NOMO-1 treated with DMSO at 0.1 percent for 48 hours (cell line): ENCODE measurements at regions not wholly inside any gene's neighbourhood (a gene's known extent, or its start where the extent isn't known, plus 50 kb on each side); places are given as distances from the start of the nearest gene placed in this dataset.

ENCODE experiments used
- DNase-seq: peaks from one replicate; lab custom pipeline; 2025; ENCODE audit not compliant: unreplicated experiment; lab: John Stamatoyannopoulos, UW

DNA sequence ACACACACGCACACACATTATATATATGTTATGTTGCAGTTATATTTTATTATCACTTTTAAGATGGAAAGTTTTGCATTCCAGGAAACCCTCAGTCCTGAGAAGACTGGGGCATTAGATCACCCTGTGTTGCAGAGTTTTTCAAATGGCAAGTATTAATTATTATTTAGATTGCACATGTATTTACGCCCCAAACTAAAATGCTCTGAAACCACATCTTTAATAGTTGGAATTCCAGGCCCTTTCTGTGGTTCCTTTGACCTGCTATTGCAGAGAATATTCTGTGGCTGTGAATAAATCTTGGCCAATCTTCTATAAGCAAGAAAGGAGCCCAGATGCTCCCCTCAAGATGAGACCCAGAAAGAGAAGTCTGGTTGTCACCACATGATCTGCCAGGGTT lies 427.0 kb upstream of the TNP1 start:
- no peak for DNase-seq

DNA sequence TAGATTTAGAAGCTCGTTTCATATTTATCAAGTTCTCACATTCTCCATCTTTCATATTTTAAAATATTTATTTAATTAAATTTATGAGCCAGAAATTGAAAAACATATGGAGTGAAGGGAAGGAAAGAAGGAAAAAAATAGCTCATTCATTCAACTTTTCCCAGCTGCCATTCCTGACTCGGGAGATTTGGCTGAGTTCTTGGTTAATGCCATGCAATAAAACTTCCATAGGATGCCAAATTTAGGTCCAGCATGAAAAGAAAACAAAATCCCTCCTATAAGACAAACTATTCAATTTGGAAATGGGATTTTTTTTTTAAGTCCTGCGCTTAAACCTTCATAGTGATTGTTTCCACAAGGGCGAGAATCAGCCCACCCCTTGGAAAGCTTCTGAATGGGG lies 426.1 kb upstream of the TNP1 start:
- DNase-seq = no peak

DNA sequence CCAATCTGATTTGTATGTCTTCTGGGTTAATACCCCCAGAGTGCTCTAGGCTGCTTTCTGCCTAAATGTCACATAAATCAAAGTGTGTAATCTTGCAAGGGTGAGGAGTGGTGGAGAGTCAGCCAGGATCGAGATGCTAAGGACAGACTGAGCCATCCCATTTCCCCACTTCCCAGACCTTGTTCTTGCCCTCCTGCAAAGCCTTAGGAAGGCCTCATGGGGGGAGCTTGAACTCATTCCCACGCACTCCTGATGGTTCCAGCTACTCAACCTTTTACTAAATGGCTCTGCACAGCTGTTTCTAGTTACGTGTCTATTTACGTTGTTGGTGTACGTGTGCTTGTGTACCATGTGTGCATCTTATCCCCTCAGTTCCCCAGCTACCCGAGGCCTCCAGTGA lies 423.6 kb upstream of the TNP1 start:
- DNase-seq = no peak

DNA sequence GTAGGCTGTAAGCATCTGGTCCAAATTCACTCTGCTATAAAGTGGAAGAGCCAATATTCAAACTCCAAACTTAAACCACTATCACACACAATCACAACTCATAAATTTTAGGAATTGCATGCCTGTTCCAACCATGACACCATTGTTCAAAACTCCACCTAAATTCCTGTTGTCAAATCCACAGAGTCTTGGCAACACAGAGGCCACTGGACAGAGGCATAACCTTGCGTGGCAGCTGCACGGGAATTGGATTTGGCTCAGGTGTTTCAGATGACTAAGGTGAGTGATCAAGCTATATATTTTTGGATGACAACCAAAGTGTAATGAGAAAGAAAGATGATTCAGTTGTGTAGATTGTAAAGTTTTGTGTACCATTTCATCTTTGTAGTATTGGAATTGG lies 422.7 kb upstream of the TNP1 start:
- no peak for DNase-seq

DNA sequence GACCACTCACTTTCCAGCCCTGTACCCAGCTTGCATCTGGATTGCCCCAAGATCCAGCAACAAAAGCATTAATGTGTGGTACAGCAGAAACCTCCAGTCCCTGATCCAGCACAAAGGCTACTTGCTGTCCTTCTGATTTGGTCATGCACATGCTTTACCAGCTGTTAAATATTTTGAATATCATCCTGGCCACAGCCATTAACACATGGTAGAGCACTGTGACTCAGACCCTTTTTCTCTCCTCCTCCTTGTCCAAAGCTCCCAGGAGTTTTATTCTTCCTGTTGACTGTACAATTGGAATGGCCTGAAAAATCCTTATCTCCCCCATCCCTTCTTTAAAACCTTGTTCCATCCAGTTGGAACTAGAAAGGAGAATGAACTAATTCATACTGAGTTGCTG lies 419.7 kb upstream of the TNP1 start:
- DNase-seq = no peak

DNA sequence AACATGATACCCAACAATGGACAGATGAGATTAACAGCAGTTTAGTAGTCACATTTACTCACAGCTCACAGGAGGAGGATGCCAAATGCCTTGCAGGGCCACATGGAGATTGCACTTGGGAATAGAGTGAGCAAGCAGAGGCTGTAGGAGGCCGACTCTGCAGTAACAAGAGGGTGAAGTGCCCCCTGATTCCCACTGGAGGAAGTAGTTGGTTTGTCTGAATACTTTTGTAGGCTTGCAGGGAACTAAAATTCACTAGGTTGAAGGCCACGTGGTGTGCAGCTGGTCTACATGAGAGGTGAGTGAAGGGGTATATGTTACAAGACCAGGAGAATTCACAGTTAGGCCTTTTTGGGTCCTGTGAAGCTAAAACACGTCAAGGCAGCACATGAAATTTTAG lies 419.3 kb upstream of the TNP1 start:
- no peak for DNase-seq

DNA sequence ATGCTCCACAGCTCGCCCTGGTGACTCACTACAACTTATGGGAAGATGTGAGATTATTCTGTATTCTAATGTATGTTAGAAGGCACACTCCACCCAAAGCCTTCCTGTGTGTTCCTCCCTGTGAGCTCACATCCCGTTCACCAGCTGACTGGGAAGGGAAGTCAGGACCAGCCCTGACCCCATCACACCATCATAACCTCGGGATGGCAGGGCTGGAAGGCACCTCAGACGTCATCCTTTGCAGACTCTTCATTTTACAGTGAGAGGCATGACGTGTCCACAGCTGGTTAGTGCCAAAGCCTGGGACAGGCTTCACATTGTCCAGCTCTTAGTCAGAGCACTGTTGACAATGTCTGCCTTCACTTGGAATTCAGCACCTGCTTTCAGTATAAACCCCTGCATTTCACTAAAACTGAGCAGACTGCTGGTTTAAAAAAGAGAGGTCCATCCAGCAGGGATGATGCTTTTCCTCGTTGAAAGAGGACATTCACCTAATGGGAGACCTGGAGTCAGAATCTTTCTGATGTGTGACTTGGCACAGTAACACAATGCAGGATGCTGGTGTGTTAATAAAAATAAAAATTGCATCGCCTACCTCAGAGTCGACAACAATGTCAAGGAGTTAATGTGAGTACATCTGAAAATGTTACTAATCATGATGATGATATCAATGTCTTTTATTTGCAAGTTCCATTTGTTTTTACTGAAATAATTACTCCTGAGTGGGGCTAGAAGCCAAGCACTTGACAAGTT lies 418.0 kb upstream of the TNP1 start:
- DNase-seq = no peak

DNA sequence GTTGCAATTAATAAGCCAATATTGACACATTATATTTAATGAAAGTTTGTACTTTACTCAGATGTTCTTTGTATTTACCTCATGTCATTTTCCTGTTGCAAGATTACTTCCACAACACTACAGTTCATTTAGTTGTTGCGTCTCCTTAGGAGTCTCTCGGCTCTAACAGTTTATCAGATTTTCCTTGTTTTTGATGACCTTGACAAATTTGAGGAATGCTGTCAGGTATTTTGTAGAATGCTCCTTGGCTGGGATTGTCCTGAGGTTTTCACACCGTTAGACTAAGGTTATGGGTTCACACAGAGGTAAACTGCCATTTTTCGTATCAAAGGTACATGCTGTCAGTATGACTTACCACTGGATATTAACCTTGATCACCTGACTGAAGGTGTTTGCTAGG lies 416.6 kb upstream of the TNP1 start:
- DNase-seq = no peak

DNA sequence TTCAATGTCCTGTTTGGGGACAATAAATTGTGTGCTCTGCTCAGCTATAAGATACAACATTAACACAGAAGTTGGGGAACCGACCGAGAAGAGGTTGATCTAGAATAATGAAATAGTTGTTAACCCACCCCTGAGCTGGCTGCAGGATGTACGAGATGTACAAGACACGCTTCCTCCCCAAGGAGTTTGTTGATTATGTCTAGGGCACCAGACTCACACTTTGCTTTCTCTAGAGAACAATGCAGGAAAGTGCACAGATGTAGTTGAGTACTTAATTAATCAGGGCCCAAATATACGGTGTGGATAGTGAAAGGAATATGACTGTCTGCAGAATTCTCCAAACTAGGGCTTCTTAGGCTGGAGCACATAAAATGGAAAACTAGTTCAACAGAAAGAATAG lies 415.2 kb upstream of the TNP1 start:
- DNase-seq = no peak

DNA sequence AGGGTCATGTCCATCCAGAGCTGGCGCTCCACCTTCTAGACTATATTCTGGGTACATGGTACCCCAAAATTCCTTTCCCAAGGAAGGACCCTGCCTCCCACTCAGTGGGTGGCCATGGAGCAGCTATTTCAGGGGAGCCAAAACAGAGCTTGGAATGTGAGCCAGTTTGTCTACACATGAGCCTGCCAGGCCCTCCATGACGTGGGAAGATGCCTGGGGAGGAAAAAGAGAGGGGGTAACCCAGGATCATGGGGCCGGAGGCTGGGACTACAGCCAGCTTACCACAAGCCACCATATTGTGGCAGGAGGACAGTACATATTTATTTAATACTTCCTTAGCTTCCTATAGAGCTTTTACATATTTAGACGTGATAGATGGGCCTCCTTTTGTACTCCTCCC lies 414.7 kb upstream of the TNP1 start:
- no peak for DNase-seq

DNA sequence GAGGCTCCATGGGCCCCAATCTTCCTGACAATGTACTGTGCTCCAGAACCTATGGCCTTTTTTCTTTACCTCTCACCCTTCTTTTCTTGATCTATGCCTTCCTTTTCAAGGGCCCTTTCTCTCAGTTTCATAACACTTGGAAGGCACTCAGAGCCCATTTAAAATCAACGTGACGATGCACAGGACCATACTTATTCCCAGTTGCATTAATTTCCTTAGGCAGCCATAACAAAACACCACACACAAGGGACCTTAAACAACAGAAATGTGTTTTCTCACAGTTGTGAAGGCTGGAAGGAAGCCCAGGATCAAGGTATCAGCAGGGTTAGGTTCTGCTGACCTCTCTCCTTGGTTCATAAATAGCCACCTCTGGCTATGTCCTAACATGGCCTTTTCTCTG lies 414.0 kb upstream of the TNP1 start:
- DNase-seq = no peak

DNA sequence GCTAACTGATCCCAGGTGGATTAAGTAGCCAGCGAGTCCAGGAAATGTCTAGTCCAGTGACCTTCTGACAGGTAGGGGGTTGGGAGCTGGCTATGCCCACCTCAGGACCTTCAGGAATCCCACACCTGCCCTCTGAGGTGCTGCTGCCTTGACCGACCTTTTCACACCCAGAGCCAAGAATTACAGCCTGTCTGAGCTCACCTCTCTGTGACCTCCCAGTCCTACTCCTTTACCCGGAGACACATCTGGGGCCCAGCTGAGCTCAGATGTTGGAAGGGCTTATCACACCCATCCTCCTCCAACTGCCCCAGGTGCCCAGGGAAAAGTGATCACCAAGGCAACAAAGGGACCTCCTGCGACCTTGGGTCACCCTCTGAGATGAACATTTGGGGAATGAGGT lies 413.3 kb upstream of the TNP1 start:
- DNase-seq = no peak

DNA sequence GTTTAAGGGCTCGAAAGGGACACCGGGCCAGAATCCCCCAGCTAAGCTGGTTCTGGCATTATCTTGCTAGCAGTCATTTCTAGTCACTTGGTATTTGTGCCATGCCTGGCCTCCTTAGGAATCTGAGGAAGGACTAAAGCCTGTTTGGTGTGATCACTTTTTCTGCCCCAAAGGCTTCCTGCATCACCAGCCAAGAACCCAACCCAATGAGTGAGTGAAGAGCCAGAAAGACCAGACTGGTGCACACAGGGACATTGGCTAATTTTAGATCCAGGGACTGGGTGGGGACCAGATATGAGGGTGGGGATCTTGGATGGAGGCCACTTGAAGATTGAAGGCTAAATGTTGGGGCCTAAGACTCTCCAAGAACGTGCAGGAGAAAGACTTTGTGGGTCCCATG lies 411.9 kb upstream of the TNP1 start:
- no peak for DNase-seq

DNA sequence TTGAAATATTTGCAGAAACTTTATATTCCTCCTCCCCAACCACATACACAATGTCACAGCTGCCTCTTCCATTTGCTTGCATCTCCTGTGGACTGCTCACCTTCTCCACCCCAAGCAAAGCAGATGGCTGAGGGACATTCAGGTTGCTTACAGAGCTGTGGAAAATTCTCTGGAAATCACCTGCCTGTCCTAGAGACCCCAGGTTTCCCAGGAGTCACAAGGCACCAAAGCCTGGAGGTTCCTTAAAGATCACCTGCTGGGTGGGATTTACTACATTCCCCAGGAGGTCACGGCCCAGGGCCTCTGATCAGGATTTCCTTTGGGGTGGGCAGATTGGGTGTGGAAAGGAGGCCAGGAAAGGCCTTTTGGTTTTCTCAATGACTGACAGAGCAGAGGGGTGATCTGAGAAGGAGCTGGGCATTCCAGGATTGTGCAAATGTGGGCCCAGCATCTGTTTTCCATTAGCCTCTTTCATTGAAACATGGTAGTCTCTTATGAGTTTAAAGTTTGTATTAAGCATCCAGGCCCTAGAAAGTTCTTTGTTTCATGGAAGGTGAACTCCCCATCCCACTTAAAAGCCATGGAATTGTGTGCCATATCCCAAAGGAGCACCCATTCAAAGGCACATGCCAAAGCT lies 410.7 kb upstream of the TNP1 start:
- DNase-seq = no peak

DNA sequence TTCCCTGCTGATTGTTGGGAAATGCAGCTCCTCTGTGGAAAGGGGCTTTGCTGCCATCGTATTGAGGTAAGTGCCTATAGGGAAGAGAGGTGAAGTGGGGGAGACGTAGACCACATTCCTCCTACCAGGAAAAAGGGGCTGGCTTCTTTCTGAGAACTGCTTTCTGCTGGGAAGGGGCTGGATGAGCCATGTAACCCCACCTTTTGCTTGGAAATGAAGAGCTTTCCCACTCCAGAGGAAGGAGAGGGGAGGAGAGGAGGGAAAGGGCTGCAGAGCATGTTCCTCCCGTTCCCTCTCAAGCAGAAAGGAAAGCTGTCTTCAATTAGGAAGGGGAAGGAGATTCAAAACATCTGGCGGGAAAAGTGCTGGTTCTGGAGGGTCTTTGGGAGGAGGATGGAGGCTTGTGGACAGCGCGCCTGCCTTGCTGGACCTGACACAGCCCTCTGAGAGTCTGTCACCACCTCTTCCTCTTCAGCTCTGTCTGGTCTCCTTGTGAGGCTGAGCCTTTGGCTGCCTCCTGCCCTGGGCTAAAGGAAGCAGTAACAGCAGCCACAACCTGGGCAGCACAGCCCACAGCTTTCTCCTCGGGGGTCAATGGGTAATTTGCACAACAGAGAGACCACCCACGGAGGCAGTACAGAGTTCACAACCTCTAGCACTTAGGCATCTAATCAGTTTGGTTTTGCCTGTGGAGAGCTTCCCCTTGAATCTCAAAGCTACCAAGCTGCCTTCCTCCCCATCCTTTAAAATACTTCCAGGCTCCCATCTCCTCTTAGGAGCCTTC lies 410.0 kb upstream of the TNP1 start:
- DNase-seq = no peak

DNA sequence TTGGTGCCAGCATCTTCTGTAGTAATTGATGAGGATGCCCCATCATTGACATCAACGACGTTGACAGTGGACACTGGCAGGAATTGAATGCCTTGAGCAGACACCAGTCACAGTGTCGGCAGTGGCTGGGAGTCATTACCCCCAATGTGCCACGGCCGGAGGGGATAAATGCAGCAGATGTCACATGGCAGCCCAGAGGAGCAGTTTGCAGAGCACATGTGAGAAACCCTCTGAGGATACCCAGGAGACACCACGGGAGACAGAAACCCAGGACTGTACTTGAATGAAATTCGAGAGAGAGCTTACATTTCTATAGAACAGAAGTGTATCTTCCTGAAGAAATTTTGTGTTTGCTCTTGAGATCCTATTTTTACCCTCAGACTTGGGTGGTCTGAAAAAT lies 409.1 kb upstream of the TNP1 start:
- DNase-seq = no peak

DNA sequence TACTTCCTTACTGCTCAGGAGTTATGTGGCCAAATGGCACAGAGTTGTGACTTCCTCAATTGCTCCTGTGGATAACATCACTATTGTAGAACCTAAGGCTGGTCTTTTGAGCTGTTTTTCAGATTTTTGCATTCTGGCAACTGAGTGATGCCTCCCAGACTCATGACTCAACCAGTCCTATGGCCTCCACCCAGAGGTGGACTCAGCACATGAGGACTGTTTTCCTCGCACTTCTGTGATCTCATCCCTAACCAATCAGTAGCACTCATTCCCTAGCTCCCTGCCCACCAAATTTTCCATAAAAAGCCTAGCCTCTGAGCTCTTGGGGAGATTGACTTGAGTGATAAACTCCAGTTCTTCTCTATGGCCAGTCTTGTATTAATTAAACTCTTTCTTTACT lies 407.9 kb upstream of the TNP1 start:
- DNase-seq = no peak

DNA sequence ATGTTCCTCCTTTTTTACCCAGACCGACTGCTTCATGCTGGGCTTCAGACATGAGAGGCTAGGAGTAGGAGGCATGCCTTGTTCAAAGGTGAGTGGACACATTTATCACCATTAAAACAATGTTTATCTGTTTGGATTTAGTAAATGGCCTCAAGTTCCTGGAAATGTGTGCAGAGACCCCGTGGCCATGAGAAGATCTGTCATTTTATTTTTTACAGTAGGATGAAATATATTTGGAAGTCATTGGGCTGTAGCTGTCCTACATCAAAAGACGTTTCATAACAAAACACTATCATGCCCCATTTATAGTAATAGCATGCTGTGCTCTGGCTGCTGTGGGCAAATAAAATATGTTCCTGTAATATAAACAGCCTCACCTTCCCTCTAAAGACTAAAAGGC lies 403.9 kb upstream of the TNP1 start:
- DNase-seq = no peak

DNA sequence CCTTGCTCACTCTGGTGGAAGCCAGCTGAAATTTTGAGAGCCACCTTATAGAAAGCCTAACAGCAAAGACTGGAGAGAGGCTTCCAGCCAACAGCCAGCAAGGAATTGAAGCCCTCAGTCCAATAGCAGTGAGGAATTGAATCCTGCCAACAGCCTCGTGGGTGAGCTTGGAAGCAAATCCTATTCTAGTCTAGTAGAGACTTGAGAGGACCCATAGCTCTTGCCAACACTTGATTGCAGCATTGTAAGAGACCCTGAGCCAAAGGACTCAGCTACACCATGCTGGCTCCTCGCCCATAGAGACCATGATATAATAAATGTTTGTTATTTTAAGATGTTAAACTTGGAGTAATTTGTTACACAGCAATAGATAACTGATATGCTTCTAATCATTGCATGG lies 403.0 kb upstream of the TNP1 start:
- no peak for DNase-seq

DNA sequence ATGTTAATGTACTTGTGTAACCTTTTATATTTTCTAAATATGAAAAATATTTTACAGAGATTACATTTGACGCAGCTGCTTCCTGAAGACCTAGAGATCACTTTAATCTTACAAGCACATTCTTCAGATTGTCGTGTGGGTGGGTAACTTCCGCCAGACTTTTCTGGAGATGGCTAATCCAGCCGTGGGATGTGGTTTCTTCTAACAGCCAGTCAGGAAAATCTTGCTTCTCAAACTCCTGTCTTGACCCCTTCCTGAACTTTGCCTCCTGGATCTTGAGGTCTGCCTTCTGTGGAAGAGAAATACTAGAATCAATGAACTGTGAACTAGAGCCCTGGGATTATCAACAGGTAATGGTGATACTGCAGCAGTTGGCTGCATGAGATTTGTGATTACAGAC lies 401.6 kb upstream of the TNP1 start:
- DNase-seq = no peak

DNA sequence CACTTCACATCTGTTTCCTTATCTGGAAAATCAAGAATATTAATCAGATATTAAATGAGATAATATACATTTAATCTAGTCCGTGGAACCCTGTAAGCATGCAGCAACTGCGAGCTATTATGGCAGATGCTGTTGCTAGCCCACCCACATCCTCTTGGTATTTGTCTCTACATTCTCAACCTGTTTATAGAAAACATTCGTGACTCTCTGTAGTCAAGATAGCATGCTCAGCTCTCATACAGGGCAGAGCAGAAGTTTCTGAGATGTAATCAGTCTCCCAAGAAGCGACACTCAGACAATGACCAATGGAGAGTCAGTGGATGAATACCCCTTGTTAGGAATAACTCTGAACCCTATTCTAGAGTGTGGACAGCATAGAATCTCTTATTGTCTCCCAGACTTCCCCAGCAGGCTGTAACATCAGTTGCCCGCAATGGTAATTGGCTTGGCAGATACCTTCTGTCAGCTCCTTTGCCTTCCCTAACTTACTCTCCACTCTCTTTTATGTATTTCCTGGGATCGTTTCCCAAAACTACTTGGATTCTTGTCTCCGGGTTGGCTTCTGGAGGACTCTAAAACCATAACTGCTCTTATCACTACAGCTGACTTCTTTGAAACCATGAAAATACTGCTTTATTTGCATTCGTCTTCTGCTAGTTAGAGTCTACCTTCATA lies 400.7 kb upstream of the TNP1 start:
- no peak for DNase-seq

DNA sequence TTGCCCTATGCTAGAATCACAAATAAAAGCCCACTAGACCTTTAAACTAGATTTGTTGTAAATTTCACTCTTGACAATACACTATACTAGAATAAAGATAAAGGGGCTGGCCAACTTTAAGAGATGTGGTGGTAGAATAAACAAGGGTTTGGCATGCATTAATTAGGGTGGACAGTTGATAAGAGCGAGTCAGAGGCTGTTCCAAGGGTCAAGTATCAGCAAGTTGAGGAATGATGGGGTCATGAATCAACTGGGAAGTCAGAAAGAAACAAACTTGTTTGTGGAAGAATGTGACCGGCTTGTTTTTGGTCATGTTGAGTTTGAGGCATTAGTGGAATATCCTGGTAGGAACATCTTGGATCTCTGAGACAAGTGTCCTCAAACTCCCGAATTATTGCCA lies 398.3 kb upstream of the TNP1 start:
- DNase-seq = no peak
